Ovary (tissue), 7 donors: ENCODE measurements at regions not wholly inside any gene's neighbourhood (a gene's known extent, or its start where the extent isn't known, plus 50 kb on each side); places are given as distances from the start of the nearest gene placed in this dataset.

Source experiments
- DNase-seq, 5 donors: peaks; one replicate each; pipeline ENCODE4 v3.0.0-alpha.2; 2019 to 2020
- H3K27ac ChIP-seq, 2 donors: fragments of 200-600 bp; one replicate each; pipeline versions ENCODE4 v1.5.1 to v1.8.0; 2019 to 2022
- H3K27me3 ChIP-seq: fragments of 200-600 bp; one replicate; pipeline ENCODE4 v1.8.0; 2022
- H3K36me3 ChIP-seq: fragments of 200-600 bp; sonication (generic); one replicate; pipeline ENCODE4 v1.5.1; 2019
- H3K4me1 ChIP-seq: one replicate; pipeline ENCODE4 v1.8.1; 2013; ENCODE audit warnings: mild to moderate bottlenecking, moderate library complexity; ENCODE audit not compliant: insufficient read depth
- H3K4me3 ChIP-seq: fragments of 200-600 bp; sonication (generic); one replicate; pipeline ENCODE4 v1.5.1; 2017
- H3K9me3 ChIP-seq, 2 donors: fragments of 200-600 bp in 1 of 2; sonication (generic) in 1 of 2; one replicate each; pipeline versions ENCODE4 v1.5.1 to v1.8.1; 2013 to 2019; ENCODE audit warnings: mild to moderate bottlenecking in 1 of 2, moderate library complexity in 1 of 2
- EP300 ChIP-seq: sonication (generic); formaldehyde crosslinking; IDR thresholded peaks from one replicate; pipeline ENCODE4 v1.6.1; 2017; ENCODE audit warnings: antibody characterized with exemption
- POLR2A ChIP-seq: fragments of 450-650 bp; IDR thresholded peaks from one replicate; pipeline ENCODE4 v1.6.1; 2017; ENCODE audit warnings: antibody characterized with exemption, mild to moderate bottlenecking, moderate library complexity
- WGBS, 3 donors: extraction: QIAGEN DNeasy Blood & Tissue Kit in 1 of 3; methylation state at CpG; one replicate each; pipeline versions ENCODE4 v1.1.5 to v1.1.7; 2013 to 2017; 5-methylcytosine and 5-hydroxymethylcytosine counted together
- intact Hi-C, 4 donors: fragments of 100-400 bp; cut with DNase I; formaldehyde crosslinking; loops; one replicate each; pipeline versions ENCODE4 v1.11.0 to v1.15.1; 2022 to 2023
- TF ChIP-seq, protein P1 (sequence below), 3 donors: fragments of 450-650 bp in 2 of 3; fragments of 200-600 bp in 1 of 3; IDR thresholded peaks; one replicate each; pipeline versions ENCODE4 v1.5.1 to v1.8.0; 2016 to 2022; ENCODE audit warnings: antibody characterized with exemption in 3 of 3, mild to moderate bottlenecking in 1 of 3
- donor health status: DM: no; HTN: no; CAD: no; lungs with moderate emphysema.
- donor health status: DM: no; HTN: no; CAD: no.
- donor health status: Bipolar disorder and iron deficiency.
- donor health status: DM: no; HTN: no; CAD: no.
- donor health status: DM: yes; HTN: yes; CAD: no.

DNA sequence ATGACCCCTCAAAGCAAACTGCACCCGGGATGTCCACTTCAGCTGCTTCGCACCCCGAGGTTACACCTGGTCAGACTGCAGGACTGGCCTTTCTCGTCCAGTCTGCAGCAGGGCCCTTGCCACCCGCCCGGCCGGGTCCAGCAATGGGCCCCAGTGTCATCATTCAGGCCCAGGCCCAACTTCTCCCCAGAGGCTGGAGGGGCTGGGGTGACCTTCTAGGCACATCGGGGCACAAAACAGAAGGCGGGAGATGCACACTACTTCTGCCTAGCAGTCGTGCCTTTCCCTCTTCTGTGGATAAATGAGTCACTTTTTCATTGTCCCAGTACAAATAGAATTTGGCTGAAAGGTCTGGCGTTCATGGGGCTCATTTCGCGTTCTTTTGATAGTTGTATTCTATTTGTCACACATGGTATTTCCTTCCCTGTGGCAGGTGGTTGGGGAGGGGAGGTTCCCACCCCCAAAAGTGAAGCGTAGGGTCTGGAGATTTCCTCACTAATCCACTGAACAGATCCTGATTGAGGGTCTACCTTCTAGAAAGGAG, 56.9 kb upstream of the ID2 start:
- intact Hi-C loops = no loop called here
- no peak overlapping the region for H3K4me3 ChIP-seq
- no peaks in the 10 kb centered on the region for H3K27me3 ChIP-seq
- H3K36me3 ChIP-seq = no peaks in the 10 kb centered on the region
- TF ChIP-seq EP300 = no peak
- H3K9me3 ChIP-seq = no peaks in the 10 kb centered on the region
- 84 to 86% (median 85%) methylated on average over 14 of the region's 14 CpGs for WGBS, 3 donors
- peaks cover 2% of the 10 kb centered on the region for H3K4me1 ChIP-seq
- DNase-seq = no peak
- H3K27ac ChIP-seq = no peak overlapping the region

DNA sequence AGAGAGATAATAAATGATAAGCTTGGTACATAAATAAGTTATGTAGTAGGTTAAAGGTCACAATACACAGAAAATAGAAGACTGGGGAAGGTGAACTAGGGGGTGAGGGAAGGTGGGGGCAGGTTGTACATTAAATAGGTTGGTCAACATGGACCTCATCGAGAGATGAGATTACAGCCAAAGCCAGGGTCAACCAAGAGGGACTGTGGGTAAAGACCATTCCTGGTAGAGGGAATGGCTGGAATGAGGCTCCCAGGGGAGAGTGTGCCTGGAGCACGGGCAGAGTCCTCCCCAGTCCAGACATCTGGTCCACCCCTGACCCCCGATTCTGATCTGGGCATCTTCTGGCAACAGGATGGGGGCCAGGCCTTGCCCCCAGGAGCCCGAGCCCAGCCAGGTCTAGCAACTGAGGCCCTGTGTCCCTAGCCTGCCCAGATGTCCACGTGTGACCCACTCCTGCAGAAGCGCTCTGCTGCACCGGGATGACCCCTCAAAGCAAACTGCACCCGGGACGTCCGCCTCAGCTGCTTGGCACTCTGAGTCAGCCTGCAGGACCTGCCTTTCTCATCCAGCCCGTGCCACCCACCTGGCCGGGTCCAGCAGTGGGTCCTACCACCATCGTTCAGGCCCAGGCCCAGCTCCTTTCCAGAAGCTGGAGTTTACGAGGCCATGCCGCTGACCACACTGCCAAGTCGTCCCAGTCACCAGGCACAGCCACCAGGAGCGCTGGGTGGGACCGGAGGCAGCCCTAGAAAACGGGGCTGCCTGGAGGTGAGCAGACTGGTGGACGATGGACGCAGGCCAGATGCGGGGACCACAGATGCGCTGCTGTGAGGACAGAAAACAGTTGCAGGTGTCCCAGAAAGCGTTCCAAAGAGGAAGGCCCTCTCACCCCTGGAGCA, 56.2 kb upstream of the ID2 start:
- TF ChIP-seq, protein P1, sequence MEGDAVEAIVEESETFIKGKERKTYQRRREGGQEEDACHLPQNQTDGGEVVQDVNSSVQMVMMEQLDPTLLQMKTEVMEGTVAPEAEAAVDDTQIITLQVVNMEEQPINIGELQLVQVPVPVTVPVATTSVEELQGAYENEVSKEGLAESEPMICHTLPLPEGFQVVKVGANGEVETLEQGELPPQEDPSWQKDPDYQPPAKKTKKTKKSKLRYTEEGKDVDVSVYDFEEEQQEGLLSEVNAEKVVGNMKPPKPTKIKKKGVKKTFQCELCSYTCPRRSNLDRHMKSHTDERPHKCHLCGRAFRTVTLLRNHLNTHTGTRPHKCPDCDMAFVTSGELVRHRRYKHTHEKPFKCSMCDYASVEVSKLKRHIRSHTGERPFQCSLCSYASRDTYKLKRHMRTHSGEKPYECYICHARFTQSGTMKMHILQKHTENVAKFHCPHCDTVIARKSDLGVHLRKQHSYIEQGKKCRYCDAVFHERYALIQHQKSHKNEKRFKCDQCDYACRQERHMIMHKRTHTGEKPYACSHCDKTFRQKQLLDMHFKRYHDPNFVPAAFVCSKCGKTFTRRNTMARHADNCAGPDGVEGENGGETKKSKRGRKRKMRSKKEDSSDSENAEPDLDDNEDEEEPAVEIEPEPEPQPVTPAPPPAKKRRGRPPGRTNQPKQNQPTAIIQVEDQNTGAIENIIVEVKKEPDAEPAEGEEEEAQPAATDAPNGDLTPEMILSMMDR (IDR thresholded peaks at IDR 0.05) = no peak
- intact Hi-C loops = no loop called here
- DNase-seq = no peak

DNA sequence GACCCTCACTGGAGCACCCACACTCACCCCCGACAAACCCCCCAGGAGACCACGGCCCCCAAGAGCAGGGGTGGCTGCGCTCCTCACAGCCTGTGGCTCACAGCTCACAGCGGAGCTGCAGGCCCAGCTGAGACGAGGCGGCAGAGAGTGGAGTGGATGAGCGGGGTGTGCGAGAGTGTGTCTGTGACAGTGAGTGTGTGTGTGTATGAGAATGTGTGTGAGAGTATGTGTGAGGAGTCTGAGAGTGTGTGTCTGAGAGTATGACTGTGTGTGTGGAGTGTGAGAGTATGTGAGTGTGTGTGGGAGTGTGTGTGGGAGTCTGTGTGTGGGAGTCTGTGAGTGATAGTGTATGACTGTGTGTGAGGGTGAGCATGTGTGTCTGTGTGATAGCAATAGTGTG, 55.3 kb upstream of the ID2 start:
- 91 to 92% (median 91%) methylated on average over 8 of the region's 8 CpGs for WGBS, 3 donors
- H3K27me3 ChIP-seq = no peaks in the 10 kb centered on the region
- no peak for DNase-seq
- H3K36me3 ChIP-seq = no peaks in the 10 kb centered on the region
- H3K9me3 ChIP-seq = no peaks in the 10 kb centered on the region
- TF ChIP-seq, protein P1 (IDR thresholded peaks at IDR 0.05) = no peak
- TF ChIP-seq EP300 (no peak), POLR2A (no peak)
- no peaks in the 10 kb centered on the region for H3K4me1 ChIP-seq
- no peak overlapping the region for H3K4me3 ChIP-seq
- H3K27ac ChIP-seq = no peak overlapping the region
- intact Hi-C loops = no loop called here

More for the DNA sequence above, 56.2 kb upstream of the ID2 start:
- WGBS, 3 donors = 91 to 94% (median 94%) methylated on average over 21 to 24 of the region's 24 CpGs
- H3K36me3 ChIP-seq = no peaks in the 10 kb centered on the region
- no peaks in the 10 kb centered on the region for H3K27me3 ChIP-seq
- no peak overlapping the region for H3K4me3 ChIP-seq
- H3K9me3 ChIP-seq = no peaks in the 10 kb centered on the region
- no peak overlapping the region for H3K27ac ChIP-seq
- peaks cover 1% of the 10 kb centered on the region for H3K4me1 ChIP-seq

DNA sequence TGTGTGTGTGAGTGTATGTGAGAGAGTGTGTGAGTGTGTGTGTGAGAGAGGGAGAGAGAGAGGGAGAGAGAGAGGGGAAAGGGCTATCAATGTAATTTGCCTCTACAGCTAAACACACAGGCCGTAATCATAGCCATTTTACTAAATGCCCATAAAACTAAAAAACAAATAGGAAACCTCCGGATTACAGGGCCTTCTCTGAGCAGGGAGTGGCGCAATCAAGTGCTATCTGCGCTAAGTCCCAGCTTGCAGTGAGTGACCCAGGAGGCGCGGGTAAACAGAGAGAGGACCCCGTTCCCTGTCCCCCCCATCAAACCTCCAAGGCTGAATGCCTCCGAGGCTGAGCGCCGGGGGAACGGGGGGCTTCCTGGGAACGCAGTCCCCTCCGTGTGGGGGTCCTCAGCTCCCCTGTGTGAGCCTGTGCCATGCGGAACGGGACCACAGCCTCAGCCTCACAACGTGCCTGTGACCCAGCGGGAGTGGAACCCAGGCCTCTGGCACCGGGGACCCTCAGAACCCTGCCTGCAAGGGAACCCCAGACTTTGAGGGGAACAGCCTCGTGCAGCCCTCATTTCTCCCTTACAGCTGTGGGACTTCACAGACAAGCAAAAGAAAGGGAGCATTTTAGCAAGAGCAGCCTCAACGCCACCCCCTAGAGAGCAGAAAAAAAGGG, 54.7 kb upstream of the ID2 start:
- Histone ChIP-seq H3K27me3 (no peaks in the 10 kb centered on the region), H3K4me3 (no peak overlapping the region), H3K36me3 (no peaks in the 10 kb centered on the region), H3K4me1 (no peaks in the 10 kb centered on the region), H3K27ac (no peak overlapping the region), H3K9me3 (no peaks in the 10 kb centered on the region)
- TF ChIP-seq, protein P1 (IDR thresholded peaks at IDR 0.05) = no peak
- TF ChIP-seq EP300 (no peak), POLR2A (no peak)
- intact Hi-C loops = no loop called here
- 84 to 89% (median 86%) methylated on average over 20 of the region's 20 CpGs for WGBS, 3 donors
- DNase-seq = no peak

DNA sequence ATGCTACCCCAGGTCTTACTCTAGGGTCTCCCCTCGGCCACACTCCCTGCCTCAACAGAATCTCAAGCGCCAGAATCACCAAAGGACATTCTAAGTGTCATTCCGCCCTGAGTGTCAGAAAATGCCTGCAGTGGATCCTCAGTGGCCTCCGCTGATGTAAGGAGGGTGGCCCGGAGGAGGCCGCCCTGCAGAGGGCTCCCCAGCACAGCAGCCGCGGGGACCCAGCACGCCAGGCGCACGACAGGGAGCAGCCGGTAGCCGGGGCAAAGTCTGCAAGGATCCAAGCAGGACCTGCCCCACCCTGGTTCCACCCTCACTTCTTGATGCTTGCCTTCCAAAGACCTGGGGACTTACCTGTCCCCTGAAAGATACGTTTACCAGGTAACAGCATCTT, 54.2 kb upstream of the ID2 start:
- intact Hi-C loops = no loop called here
- WGBS, 3 donors = 94 to 99% (median 97%) methylated on average over 14 of the region's 14 CpGs
- H3K27ac ChIP-seq = no peak overlapping the region
- TF ChIP-seq, protein P1 (IDR thresholded peaks at IDR 0.05) = no peak
- TF ChIP-seq POLR2A (no peak), EP300 (no peak)
- no peak overlapping the region for H3K4me3 ChIP-seq
- no peaks in the 10 kb centered on the region for H3K4me1 ChIP-seq
- no peaks in the 10 kb centered on the region for H3K27me3 ChIP-seq
- DNase-seq = no peak
- H3K9me3 ChIP-seq = no peaks in the 10 kb centered on the region
- no peaks in the 10 kb centered on the region for H3K36me3 ChIP-seq
